GM19397 (cell line): ENCODE measurements at regions not wholly inside any gene's neighbourhood (a gene's known extent, or its start where the extent isn't known, plus 50 kb on each side); places are given as distances from the start of the nearest gene placed in this dataset.
"Not testable (repeated sequence)": the region's sequence is repeated elsewhere in the genome, so short reads cannot be mapped to it uniquely, and the experiment has no call there.

ENCODE experiments used
- ATAC-seq: cut with Tn5 transposase; IDR thresholded peaks from one replicate; pipeline ENCODE4 v1.9.1; 2021; ENCODE audit warnings: mild to moderate bottlenecking, moderate library complexity; ENCODE audit not compliant: unreplicated experiment

GRCh38 chr5:42989190-42989589 is 50.9 kb downstream of the ANXA2R start:
- no peak for ATAC-seq

GRCh38 chr5:42988568-42988967 is 51.6 kb downstream of the ANXA2R start:
- ATAC-seq, result no peak

GRCh38 chr5:42985129-42986037 is 54.7 kb downstream of the ANXA2R start:
- ATAC-seq, result no peak

- ATAC-seq, result no peak
These were observed 55.8 kb downstream of the ANXA2R start for GRCh38 chr5:42984307-42984706.

GRCh38 chr5:42982107-42982622 is 58.0 kb downstream of the ANXA2R start:
- no peak for ATAC-seq

GRCh38 chr5:42981417-42982106 is 58.6 kb downstream of the ANXA2R start:
- ATAC-seq, result not testable (repeated sequence)

GRCh38 chr5:42981015-42981414 is 59.1 kb downstream of the ANXA2R start:
- ATAC-seq, result not testable (repeated sequence)

- not testable (repeated sequence) for ATAC-seq
These were observed 59.7 kb downstream of the ANXA2R start for GRCh38 chr5:42980391-42980790.

- not testable (repeated sequence) for ATAC-seq
These were observed 60.9 kb downstream of the ANXA2R start for GRCh38 chr5:42979242-42979641.

- ATAC-seq, result no peak
These were observed 65.6 kb downstream of the ANXA2R start for GRCh38 chr5:42974536-42974935.

GRCh38 chr5:42970636-42971559 is 69.2 kb downstream of the ANXA2R start:
- ATAC-seq, result no peak

GRCh38 chr5:42965934-42966333 is 74.2 kb downstream of the ANXA2R start:
- ATAC-seq, result no peak

- no peak for ATAC-seq
These were observed 76.7 kb downstream of the ANXA2R start for GRCh38 chr5:42963412-42963811.

- no peak for ATAC-seq
These were observed 78.0 kb downstream of the ANXA2R start for GRCh38 chr5:42962124-42962523.

- no peak for ATAC-seq
These were observed 79.6 kb downstream of the ANXA2R start for GRCh38 chr5:42960506-42960905.

GRCh38 chr5:42956551-42956950 is 83.6 kb downstream of the ANXA2R start:
- ATAC-seq, result no peak

- no peak for ATAC-seq
These were observed 87.1 kb downstream of the ANXA2R start for GRCh38 chr5:42953041-42953440.

GRCh38 chr5:42952578-42952974 is 87.5 kb downstream of the ANXA2R start:
- no peak for ATAC-seq

- ATAC-seq, result peak; percentile 44
These were observed 88.8 kb downstream of the ANXA2R start for GRCh38 chr5:42951293-42951840.
